GM18520 (cell line): ENCODE measurements at regions not wholly inside any gene's neighbourhood (a gene's known extent, or its start where the extent isn't known, plus 50 kb on each side); places are given as distances from the start of the nearest gene placed in this dataset.

Experiments used
- ATAC-seq: cut with Tn5 transposase; IDR thresholded peaks from one replicate; pipeline ENCODE4 v1.9.1; 2021; ENCODE audit not compliant: unreplicated experiment

DNA sequence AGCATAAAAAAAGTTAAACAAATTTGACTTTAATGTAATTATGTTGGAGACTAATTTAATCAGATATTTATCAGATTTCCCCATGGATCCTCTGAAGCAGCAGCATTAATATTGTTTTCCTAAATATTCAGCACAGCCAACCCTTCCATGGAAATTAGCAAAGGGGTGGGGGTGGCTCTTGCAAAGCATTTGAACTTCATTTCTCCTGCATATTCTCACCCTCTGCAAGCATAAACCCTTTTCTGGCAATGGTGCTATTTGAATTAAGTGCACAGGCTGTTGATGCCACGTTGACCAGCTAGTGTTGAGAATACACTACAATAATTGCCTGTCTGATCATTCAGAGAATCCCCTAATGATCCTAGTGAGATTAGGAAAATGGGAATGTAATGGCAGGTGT, 488.1 kb upstream of the KLF12 start:
- ATAC-seq = no peak

DNA sequence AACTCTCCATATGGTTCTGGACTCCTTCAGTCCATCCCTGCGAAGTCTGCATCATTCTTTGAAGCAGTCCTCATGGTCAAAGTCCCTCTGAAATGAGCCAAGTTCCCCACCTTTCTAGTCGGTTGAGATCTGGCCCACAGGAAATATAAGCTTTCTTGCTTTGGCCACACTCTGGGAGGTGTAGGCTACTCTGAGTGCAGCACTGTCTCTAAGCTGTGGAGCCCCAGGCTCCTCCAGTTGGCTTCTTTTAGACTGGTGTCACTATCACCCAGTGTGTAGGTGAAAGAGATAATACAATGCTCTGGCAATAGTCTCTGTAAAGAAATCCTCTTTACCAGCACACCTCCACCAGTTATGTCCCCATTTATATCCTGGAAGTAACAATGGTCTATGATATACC, 486.5 kb upstream of the KLF12 start:
- no peak for ATAC-seq

DNA sequence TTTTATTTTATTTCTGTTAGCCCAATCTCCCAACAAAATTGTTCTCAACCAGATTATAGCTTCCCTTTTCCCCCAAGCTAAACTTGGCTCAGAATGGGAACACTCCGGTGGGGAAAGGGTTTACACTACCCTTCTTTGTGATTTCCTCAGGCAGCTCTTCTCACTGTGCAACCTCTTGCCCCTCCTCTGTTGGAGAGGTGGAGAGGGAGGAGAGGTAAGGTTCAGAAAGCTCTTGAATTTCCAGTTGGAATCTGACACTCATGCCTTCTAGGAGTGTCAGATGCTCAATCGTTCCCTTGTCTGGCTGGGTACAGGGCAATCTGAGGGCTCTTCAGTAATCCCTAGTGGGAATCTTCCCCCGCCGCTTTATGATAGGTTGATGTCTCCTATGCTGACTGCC, 486.1 kb upstream of the KLF12 start:
- no peak for ATAC-seq

DNA sequence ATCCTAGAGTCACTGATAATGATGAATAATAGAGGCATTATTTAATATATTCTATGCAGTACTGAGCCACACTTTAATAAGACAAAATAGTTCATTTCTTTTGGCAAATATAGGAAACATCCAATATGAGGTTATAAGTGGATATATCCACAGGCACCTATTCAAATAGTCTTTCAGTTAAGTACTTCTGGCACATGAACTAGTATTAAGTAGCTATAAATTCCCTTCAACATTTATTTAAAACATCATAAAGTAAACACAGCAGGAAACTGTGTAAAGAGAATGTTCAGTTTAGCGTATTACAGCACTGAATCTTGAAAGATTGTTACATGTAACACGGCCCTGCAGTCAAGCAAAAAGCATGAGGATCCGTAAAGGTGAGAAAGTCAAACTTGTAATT, 463.3 kb upstream of the KLF12 start:
- no peak for ATAC-seq

DNA sequence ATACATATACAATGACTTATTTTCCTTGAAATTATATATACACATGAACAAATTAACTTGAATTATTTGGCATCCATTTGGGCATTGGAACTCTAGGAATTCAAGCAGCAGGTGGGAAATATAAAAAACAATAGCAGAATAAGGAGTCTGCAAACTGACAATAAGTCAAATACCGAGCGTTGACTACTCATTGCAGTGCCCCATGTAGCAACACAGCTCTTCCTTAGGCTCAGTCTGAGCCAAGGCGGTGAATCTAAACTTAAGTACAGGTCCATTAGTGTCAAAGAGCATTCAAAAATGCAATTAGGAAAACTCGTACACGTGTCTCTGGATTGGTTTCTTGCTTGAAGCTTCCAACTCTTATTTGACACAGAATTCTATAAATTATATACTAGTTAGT, 462.5 kb upstream of the KLF12 start:
- no peak for ATAC-seq

DNA sequence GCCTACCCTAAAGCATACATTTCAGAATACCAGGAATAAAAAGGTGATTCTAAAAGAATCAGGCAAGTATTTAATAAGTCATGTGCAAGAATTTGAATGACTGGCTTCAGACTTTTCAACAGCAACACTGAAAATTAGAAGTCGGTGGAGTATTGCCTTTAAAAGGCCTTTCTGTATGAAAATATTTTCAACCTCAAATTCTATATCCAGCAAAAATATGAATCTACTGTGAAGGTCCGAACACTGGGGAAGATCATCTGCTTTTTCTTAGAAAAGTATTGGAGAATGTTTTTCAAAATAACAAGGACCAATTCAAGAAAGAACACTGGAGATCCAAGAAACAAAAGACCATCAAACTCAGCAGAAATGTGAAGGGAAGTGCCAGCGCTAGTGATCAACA, 459.5 kb upstream of the KLF12 start:
- ATAC-seq = no peak

DNA sequence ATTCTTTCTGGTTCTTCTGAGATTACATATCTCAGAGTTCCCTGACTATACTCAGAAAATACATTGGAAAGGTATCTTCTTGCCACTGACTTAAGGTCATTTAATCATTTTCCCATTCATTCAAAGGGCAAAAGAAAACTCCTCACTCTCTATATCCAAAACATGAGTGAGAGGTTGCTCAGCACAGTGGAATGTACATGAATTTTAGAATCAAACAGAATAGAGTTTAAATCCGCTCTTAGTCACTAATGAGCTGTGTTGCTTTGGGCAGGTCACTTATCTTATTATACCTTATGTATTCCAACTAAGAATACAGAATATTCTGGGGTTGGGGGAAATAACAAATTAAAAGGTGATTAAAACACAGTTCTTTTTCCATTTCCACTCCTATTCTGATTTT, 452.6 kb upstream of the KLF12 start:
- no peak for ATAC-seq

DNA sequence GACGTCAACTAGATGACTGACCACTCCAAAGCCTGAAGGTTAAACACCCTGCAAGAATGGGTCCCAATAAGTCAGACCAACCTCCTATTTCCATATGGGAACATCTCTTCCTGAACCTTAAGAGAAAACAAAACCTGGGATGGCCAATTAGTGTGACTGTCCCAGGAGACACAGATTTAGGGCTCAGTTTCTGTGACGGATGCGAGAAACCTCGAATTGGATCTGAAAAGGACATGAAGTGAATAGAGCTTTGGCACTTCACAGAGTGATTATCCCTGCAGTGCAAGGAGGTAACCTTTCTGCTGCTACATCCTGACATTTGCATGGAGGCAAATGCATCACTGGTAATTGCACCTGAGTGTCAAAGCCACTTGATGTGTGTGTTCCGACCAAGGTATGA, 442.2 kb upstream of the KLF12 start:
- no peak for ATAC-seq

DNA sequence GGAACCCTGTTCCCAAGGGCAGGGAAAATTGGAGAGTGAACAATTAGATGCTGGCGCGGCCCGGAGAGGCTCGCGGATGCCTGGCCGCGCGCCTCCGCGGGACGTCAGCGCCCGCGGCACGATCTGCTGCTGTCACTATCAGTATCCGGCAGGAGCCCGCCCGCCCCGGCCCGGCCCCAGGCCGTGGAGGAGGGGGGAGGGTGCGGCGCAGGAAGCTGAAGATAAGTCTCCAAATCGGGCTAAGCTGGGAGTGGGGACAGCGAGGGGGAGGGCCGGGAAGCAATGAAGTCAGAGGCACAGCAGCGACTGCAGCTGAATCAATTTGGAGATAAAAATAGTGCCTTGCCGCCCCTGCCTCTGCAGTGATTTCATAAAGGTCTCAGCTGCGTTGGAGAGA, 441.5 kb upstream of the KLF12 start:
- no peak for ATAC-seq

DNA sequence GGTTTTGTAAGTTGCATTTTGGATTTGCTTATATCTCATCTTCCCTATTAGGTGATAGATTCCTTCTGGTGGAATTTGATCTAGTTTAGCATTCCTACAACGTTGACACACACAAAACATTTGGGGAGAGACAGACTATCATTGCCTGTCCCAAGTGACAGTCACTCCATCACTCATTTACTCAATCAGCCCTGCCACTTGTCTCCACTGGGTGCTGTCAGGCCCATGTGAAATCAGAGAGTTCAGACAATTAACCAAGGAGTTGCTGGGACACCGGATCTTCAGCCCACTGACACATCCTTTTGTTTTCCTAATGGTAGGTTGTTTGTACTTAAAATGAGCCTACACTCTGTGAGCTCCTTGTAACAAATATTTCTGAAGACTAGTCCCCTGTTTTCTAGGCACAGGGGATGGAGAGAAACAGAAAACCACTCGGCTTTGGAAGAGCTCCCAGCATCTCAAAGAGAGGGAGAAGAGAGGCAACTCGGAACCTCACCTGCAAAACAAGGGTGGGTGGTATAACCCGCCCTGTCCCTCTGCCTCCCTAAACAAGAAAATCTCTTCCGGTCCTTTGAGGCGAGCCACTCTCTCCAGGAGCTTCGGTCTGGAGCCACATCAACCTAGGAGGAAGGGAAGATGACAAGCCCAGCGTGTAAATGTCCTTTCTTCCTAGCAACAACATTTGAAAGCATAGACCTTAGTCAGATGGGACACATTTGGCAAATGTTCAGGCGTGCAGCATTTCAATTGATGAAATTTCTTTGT, 440.9 kb upstream of the KLF12 start:
- ATAC-seq = no peak

DNA sequence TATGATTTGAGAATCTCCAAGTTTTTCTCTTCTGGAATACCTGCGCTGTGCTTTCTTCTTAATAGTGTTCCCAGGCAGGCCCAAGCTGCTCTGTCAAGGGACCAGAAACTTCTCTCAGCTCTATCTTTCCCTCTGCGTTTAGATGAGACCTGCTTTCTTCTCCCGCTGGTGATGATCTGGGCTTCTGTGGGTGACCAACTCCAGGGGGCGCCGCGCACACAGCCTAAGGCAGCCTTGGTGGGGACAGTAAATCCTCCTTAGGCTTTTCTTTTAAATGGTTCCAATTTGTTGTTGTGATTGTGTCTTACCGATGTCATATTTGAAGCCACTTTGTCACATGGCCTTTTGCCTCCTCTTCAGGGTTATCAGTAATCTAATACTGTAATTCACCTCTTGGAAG, 439.4 kb upstream of the KLF12 start:
- ATAC-seq = no peak

DNA sequence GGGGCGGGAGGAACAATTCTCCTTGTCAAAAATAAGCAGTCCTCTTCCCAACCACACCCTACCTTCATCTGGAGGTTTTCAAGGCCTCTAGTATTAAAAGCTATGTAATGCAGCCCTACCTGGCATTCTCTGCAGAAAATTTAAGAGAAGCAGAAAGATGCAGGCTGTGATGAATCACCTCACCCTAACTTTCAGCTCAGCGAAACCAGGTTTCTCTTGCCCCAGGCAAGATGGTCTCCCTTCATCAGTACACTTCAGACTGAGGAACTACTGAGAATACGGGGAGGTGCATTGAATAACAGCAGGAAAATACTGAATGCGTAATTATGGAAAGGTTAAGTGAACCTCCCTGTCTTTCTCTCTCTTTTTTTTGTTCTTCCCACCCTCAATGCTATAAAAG, 437.6 kb upstream of the KLF12 start:
- no peak for ATAC-seq

DNA sequence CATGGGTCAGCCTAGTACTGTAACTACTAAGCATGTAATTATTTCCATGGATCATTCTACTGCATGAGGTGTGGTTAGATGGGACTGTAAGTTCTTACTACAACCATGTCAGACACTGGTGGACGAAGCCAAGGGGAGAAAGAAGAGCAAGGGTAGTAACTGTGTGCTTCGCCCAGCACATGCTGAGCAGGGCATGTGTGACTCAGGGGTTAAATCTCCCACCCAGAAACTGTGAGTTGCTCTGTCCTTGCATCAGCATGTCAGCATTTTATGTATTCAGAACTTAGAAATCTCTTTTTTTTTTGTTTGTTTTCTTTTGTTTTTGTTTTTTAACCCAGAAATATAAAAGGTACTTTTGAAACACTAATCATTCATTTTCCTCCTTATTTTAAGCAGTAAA, 436.6 kb upstream of the KLF12 start:
- no peak for ATAC-seq

DNA sequence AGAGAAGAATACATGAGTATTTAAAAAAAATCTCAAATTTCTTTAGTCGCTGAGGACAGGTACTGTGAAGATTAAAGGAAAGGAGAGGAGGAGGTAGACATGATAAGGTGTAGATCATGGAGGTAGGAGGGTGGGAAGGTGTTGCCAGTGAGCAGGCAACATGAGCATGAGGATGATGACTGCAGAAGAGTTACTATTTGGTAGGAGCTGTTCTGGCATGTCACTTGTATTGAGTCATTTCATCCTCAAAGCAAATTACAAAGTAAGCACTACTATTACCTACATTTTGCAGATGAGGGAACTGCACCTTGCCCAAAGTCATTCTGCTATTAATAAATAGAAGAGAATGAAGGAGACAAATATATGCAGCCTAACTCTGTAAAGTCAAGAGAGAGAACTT, 435.8 kb upstream of the KLF12 start:
- no peak for ATAC-seq

DNA sequence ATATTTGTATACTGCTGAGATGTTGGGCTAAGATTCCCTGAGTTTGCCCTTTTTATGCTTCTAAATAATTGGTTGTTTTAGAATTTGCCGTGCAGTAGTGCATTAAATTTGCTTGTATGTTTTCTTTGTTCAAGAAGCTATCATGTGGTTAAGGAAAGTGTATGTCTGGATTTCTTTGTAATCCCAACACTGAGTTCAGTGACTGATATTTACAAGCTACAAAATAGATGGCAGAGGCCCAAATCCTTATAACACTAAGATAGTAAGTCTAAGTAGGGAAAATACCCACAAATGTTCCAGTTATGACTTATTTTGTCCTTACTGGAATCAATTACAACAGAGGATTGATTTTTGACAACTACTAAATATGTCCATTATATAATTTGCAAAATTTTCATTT, 435.0 kb upstream of the KLF12 start:
- no peak for ATAC-seq

DNA sequence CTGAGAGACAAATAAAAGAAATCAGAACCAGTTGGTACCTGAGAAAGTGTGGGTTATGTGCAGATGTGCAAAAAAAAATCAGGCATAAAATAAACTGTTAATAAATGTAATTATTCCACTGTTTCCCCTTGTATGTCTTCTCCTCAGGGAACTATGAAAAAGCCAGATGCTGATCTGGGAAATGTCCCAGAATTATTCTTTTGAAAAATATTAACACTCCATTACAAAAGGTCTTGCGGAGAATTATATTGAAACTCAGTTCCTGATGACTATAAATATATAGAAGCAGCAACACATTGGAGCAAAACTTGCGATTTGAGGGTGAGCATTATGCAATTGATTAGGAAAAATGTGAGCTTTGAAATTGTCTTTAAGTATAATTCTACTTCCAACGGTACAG, 433.3 kb upstream of the KLF12 start:
- no peak for ATAC-seq

DNA sequence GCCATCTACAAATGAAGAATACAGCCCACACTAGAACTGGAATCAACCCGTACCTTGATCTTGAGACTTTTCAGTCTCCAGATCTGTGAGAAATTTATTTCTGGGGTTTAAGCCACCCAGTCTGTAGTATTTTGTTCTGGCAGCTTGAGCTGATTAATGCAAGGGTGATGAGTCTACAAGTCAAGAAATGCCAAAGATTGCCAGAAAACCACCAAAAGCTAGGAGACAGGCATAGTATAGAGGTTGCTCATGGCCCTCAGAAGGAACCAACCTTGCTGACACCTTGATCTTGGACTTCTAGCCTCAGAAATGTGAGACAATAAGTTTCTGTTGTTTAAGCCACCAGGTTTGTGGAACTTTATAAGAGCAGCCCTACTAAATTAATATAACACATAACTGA, 428.2 kb upstream of the KLF12 start:
- no peak for ATAC-seq

DNA sequence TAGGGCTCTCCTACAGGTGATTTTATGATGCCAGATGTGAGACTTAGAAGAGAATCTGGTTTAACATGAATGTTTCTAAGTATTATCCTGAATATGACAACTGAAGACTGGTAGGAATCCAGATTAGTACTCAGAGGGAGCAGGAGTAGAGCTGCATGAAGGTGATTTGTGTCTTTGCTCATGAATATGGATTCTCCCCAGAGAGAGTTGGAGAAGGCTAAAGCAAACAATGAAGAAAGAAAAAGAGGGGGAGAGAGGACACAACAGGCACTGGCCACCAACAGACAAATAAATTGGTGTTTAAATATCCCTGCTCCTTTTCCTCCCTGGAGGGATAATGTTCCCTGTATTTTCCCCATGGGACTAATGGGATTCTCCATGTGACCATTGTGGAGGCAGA, 427.0 kb upstream of the KLF12 start:
- no peak for ATAC-seq

DNA sequence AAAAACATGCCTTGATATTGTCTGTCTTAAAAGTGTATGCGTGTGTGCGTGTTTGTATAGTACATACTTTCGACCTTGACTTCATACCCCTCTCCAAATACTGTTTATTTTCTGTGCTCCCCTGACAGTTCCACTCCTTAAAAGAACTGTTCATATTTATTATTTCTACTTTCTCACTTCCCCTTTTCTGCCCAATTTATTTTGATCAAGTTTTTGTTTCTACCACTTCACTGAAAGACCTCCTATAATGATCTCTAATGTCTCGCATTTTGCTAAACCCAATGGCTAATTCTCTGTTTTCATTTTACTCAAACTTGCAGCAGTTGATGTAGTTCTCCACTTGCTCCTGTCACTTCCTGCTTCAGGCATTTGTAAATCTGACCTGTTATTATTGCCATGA, 426.1 kb upstream of the KLF12 start:
- no peak for ATAC-seq

DNA sequence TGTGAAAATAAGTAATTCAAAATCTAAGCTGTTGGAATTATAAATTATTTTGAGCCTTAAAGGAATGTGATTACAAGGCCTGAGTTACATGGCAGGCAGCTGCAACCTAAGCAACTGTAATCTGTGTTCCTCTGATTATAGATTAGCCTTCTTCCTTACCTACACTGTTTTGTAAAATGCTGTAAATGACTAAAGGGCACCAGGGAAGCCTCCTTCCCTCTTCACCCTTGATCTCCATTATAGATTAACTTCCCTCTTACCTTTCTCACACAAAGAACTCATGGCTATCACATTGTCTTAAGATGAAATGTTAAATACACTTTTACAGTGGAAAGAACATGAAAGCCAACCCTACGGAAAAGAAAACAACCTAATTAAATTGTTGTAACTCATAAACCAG, 423.7 kb upstream of the KLF12 start:
- ATAC-seq = no peak

DNA sequence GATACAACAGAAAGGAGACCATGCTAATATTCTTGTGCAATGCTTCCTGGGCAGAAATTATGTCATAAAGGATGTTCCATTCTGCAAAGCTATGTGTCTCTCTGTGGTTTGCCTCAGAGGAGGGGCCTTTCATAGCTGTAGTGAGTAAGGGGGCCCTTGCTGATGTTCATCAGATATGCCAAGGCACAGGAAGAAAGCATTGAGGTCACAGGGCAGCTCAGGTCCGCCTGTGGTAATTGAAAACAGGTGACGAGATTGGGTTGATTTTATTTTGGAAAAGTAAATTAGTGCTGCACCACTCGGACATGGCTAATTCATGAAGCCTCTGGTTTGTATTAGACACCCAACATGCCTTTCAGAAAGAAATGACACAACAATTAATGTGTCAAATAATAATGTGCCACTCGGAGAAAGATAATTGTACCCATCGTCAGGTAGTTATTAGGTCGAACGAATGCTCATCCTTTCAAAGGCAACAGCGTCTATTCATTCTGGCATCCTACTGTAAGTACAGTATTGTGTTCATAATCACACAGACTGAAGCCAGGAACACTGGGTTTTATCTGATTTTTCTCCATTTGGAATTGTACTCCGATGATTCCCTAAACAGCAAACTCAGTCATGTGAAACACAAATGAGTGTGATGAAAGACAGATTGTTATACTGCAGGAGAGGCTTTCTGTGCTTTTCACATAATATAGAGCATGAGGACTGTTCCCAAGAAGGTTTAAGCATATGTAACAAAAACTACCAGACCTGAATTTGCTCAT, 421.6 kb upstream of the KLF12 start:
- ATAC-seq = no peak

DNA sequence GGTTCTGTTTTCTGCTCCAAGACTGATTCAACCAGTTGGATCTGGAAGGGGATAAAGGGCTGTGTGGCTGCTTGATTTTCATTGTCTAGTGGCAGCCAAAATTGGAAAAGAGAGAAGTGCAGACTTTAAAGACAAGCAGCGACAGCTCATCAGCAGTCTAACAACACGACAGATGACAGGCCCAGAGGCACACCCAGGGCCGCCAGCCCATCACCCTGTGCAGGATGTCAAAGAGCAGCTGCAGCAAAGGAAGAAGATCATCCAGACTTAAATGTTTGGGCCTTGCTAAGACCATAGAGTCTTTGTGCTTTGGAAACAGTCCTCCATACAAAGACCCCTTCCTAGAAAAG, 421.0 kb upstream of the KLF12 start:
- no peak for ATAC-seq
